WTC11 (cell line): ENCODE measurements at regions not wholly inside any gene's neighbourhood (a gene's known extent, or its start where the extent isn't known, plus 50 kb on each side); places are given as distances from the start of the nearest gene placed in this dataset.

Experiments used
- ATAC-seq: fragments of 200-7000 bp; cut with Tn5 transposase; 2 replicates; pipeline ENCODE4 v1.10.0; 2021; ENCODE audit warnings: mild to moderate bottlenecking, moderate library complexity
- CTCF ChIA-PET: fragments of 300-600 bp; sonication (Branson Sonifier 250); formaldehyde crosslinking; loops from one replicate; lab custom pipeline; 2021; ENCODE audit warnings: antibody characterized with exemption; lab: Charles Lee
- POLR2A ChIA-PET: fragments of 350-600 bp; sonication (Branson Sonifier 250); formaldehyde crosslinking; loops from one replicate; lab custom pipeline; 2021; ENCODE audit warnings: antibody characterized with exemption; lab: Charles Lee
- DNase-seq: peaks from one replicate; pipeline ENCODE4 v3.0.0; 2021; ENCODE audit warnings: low spot score
- H3K27ac Mint-ChIP-seq: 2 replicates; pipeline ENCODE4 v1.8.0; 2021; ENCODE audit warnings: mixed read lengths
- H3K27me3 Mint-ChIP-seq: 2 replicates; pipeline ENCODE4 v1.8.0; 2021; ENCODE audit warnings: low read depth, mild to moderate bottlenecking, moderate library complexity, mixed read lengths
- H3K36me3 Mint-ChIP-seq: 2 replicates; pipeline ENCODE4 v1.8.0; 2021; ENCODE audit warnings: mixed read lengths
- H3K4me1 Mint-ChIP-seq: 2 replicates; pipeline ENCODE4 v1.8.0; 2022; ENCODE audit warnings: mixed read lengths
- H3K4me3 Mint-ChIP-seq: 2 replicates; pipeline ENCODE4 v1.8.0; 2021; ENCODE audit warnings: mild to moderate bottlenecking, moderate library complexity, mixed read lengths
- H3K9me3 Mint-ChIP-seq: 2 replicates; pipeline ENCODE4 v1.8.0; 2021; ENCODE audit warnings: mixed read lengths
- CREB1 ChIP-seq: sonication (generic); formaldehyde crosslinking; IDR thresholded peaks from 2 replicates; pipeline ENCODE4 v1.8.0; 2023; ENCODE audit warnings: mild to moderate bottlenecking, missing genetic modification reagents
- CREM ChIP-seq: sonication (generic); formaldehyde crosslinking; IDR thresholded peaks from 2 replicates; pipeline ENCODE4 v1.8.1; 2022; ENCODE audit warnings: mild to moderate bottlenecking, missing genetic modification reagents, moderate library complexity
- EMX1 ChIP-seq: fragments of 250-450 bp; sonication (Bioruptor Pico); IDR thresholded peaks from 2 replicates; pipeline ENCODE4 v1.8.0; 2021; ENCODE audit warnings: mild to moderate bottlenecking
- SOX15 ChIP-seq: fragments of 250-450 bp; sonication (Bioruptor Pico); IDR thresholded peaks from 2 replicates; pipeline ENCODE4 v1.9.0; 2021; ENCODE audit warnings: mild to moderate bottlenecking
- SP1 ChIP-seq: sonication (generic); formaldehyde crosslinking; conservative IDR thresholded peaks from 2 replicates; pipeline ENCODE4 v1.8.1; 2022; ENCODE audit warnings: missing genetic modification reagents
- ZNF423 ChIP-seq: fragments of 250-450 bp; sonication (Bioruptor Pico); IDR thresholded peaks from 2 replicates; pipeline ENCODE4 v2.1.2; 2022; ENCODE audit warnings: mild to moderate bottlenecking, moderate library complexity
- ZNF671 ChIP-seq: fragments of 250-450 bp; sonication (Bioruptor Pico); IDR thresholded peaks from 2 replicates; pipeline ENCODE4 v1.8.0; 2021; ENCODE audit warnings: mild to moderate bottlenecking
- TF ChIP-seq, protein P1 (sequence below): fragments of 250-450 bp; sonication (Bioruptor Pico); IDR thresholded peaks from 2 replicates; pipeline ENCODE4 v1.9.0; 2021; ENCODE audit warnings: mild to moderate bottlenecking, borderline replicate concordance
- TF ChIP-seq, protein P2 (sequence below): sonication (generic); formaldehyde crosslinking; IDR thresholded peaks from 2 replicates; pipeline ENCODE4 v1.8.0; 2022; ENCODE audit warnings: mild to moderate bottlenecking, missing genetic modification reagents
- TF ChIP-seq, protein P3 (sequence below): sonication (generic); formaldehyde crosslinking; IDR thresholded peaks from 2 replicates; pipeline ENCODE4 v1.8.1; 2022; ENCODE audit warnings: low read depth, missing genetic modification reagents, borderline replicate concordance
- TF ChIP-seq, protein P4 (sequence below): fragments of 250-450 bp; sonication (Bioruptor Pico); IDR thresholded peaks from 2 replicates; pipeline ENCODE4 v1.9.0; 2021; ENCODE audit warnings: mild to moderate bottlenecking
- TF ChIP-seq, protein P5 (sequence below): fragments of 200-600 bp; IDR thresholded peaks from 2 replicates; pipeline ENCODE4 v1.8.0; 2022; ENCODE audit warnings: antibody characterized with exemption
- TF ChIP-seq, protein P6 (sequence below): fragments of 250-450 bp; sonication (Bioruptor Pico); conservative IDR thresholded peaks from 2 replicates; pipeline ENCODE4 v1.9.0; 2021; ENCODE audit warnings: mild to moderate bottlenecking
- TF ChIP-seq, protein P7 (sequence below): sonication (generic); formaldehyde crosslinking; IDR thresholded peaks from 2 replicates; pipeline ENCODE4 v1.8.0; 2023; ENCODE audit warnings: mild to moderate bottlenecking, missing genetic modification reagents
- TF ChIP-seq, protein P8 (sequence below): sonication (generic); formaldehyde crosslinking; IDR thresholded peaks from 2 replicates; pipeline ENCODE4 v1.8.1; 2022; ENCODE audit warnings: mild to moderate bottlenecking, moderate library complexity, missing genetic modification reagents
- TF ChIP-seq, protein P9 (sequence below): sonication (generic); formaldehyde crosslinking; IDR thresholded peaks from 2 replicates; pipeline ENCODE4 v1.8.1; 2022; ENCODE audit warnings: low read depth, mild to moderate bottlenecking, moderate library complexity, missing genetic modification reagents, borderline replicate concordance

DNA sequence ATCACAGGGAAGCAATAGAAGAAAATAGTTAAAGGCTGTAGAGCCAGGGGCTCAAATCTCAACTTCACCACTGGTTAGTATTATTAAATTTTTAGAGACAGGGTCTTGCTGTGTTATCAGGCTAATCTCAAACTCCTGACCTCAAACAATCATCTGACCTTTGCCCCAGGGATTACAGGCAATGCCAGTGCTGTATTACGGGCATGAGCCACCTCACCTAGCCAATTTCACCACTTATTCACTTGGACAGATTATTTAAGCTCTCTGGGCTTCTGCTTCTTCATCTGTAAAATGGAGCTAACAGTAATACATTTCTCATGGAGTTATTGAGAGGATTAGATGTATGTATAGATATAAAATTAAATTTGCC is 155.9 kb upstream of the KLF4 start (continued):
- TF ChIP-seq, protein P1, sequence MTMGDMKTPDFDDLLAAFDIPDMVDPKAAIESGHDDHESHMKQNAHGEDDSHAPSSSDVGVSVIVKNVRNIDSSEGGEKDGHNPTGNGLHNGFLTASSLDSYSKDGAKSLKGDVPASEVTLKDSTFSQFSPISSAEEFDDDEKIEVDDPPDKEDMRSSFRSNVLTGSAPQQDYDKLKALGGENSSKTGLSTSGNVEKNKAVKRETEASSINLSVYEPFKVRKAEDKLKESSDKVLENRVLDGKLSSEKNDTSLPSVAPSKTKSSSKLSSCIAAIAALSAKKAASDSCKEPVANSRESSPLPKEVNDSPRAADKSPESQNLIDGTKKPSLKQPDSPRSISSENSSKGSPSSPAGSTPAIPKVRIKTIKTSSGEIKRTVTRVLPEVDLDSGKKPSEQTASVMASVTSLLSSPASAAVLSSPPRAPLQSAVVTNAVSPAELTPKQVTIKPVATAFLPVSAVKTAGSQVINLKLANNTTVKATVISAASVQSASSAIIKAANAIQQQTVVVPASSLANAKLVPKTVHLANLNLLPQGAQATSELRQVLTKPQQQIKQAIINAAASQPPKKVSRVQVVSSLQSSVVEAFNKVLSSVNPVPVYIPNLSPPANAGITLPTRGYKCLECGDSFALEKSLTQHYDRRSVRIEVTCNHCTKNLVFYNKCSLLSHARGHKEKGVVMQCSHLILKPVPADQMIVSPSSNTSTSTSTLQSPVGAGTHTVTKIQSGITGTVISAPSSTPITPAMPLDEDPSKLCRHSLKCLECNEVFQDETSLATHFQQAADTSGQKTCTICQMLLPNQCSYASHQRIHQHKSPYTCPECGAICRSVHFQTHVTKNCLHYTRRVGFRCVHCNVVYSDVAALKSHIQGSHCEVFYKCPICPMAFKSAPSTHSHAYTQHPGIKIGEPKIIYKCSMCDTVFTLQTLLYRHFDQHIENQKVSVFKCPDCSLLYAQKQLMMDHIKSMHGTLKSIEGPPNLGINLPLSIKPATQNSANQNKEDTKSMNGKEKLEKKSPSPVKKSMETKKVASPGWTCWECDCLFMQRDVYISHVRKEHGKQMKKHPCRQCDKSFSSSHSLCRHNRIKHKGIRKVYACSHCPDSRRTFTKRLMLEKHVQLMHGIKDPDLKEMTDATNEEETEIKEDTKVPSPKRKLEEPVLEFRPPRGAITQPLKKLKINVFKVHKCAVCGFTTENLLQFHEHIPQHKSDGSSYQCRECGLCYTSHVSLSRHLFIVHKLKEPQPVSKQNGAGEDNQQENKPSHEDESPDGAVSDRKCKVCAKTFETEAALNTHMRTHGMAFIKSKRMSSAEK (CRISPR knock-in tag): no peak
- TF ChIP-seq, protein P2, sequence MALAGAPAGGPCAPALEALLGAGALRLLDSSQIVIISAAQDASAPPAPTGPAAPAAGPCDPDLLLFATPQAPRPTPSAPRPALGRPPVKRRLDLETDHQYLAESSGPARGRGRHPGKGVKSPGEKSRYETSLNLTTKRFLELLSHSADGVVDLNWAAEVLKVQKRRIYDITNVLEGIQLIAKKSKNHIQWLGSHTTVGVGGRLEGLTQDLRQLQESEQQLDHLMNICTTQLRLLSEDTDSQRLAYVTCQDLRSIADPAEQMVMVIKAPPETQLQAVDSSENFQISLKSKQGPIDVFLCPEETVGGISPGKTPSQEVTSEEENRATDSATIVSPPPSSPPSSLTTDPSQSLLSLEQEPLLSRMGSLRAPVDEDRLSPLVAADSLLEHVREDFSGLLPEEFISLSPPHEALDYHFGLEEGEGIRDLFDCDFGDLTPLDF (CRISPR knock-in tag): no peak

DNA sequence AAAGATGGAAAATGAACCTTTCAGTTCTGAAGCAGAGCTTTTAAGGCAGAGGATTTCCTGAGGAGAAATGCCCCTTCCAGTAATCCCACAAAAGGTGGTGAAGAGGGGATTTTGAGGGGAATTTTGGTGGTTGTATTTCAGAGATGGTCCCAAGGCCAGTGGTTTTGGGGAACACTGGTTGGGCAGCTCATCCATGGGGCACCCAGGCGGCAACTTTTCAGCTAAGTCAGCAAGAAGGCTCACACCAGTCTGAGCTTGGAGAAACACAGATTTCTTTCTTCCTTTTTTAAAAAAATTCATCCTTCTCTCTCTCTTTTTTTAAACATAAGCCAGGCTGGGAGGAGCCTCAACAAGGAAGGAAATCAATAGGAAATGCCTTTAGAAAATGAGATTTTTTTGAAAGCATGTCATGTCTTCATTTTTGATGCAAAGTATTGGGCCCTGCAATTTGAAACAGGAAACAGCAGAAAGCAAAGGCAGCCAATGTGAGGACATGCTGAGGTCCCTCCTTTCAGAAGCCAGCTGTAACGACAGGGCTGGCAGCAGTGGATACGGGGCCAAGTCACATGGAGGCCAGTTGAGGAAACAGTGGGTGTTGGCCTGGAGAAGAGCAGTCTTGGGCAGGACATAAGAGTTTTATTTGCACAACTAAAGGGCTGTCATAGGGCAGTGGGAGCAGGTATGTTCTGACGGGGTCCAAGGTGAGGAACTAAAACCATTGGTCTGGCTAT is 155.3 kb upstream of the KLF4 start:
- H3K36me3 Mint-ChIP-seq: no peaks in the 10 kb centered on the region
- peaks cover 7% of the 10 kb centered on the region for H3K27me3 Mint-ChIP-seq
- H3K9me3 Mint-ChIP-seq: no peaks in the 10 kb centered on the region; the same call in 1 of the 2 replicates
- no peak for ATAC-seq
- H3K27ac Mint-ChIP-seq: no peak overlapping the region
- H3K4me3 Mint-ChIP-seq: no peak overlapping the region
- peaks cover 5% of the 10 kb centered on the region for H3K4me1 Mint-ChIP-seq
- no peak for DNase-seq
- ChIA-PET CTCF (no interaction called here), POLR2A (no interaction called here)
- no peak for TF ChIP-seq CREM (CRISPR knock-in tag)
- TF ChIP-seq, protein P3, sequence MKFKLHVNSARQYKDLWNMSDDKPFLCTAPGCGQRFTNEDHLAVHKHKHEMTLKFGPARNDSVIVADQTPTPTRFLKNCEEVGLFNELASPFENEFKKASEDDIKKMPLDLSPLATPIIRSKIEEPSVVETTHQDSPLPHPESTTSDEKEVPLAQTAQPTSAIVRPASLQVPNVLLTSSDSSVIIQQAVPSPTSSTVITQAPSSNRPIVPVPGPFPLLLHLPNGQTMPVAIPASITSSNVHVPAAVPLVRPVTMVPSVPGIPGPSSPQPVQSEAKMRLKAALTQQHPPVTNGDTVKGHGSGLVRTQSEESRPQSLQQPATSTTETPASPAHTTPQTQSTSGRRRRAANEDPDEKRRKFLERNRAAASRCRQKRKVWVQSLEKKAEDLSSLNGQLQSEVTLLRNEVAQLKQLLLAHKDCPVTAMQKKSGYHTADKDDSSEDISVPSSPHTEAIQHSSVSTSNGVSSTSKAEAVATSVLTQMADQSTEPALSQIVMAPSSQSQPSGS (CRISPR knock-in tag): no peak
- TF ChIP-seq, protein P4, sequence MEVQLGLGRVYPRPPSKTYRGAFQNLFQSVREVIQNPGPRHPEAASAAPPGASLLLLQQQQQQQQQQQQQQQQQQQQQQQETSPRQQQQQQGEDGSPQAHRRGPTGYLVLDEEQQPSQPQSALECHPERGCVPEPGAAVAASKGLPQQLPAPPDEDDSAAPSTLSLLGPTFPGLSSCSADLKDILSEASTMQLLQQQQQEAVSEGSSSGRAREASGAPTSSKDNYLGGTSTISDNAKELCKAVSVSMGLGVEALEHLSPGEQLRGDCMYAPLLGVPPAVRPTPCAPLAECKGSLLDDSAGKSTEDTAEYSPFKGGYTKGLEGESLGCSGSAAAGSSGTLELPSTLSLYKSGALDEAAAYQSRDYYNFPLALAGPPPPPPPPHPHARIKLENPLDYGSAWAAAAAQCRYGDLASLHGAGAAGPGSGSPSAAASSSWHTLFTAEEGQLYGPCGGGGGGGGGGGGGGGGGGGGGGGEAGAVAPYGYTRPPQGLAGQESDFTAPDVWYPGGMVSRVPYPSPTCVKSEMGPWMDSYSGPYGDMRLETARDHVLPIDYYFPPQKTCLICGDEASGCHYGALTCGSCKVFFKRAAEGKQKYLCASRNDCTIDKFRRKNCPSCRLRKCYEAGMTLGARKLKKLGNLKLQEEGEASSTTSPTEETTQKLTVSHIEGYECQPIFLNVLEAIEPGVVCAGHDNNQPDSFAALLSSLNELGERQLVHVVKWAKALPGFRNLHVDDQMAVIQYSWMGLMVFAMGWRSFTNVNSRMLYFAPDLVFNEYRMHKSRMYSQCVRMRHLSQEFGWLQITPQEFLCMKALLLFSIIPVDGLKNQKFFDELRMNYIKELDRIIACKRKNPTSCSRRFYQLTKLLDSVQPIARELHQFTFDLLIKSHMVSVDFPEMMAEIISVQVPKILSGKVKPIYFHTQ: no peak
- TF ChIP-seq ZNF671 (CRISPR knock-in tag): no peak
- TF ChIP-seq, protein P5, sequence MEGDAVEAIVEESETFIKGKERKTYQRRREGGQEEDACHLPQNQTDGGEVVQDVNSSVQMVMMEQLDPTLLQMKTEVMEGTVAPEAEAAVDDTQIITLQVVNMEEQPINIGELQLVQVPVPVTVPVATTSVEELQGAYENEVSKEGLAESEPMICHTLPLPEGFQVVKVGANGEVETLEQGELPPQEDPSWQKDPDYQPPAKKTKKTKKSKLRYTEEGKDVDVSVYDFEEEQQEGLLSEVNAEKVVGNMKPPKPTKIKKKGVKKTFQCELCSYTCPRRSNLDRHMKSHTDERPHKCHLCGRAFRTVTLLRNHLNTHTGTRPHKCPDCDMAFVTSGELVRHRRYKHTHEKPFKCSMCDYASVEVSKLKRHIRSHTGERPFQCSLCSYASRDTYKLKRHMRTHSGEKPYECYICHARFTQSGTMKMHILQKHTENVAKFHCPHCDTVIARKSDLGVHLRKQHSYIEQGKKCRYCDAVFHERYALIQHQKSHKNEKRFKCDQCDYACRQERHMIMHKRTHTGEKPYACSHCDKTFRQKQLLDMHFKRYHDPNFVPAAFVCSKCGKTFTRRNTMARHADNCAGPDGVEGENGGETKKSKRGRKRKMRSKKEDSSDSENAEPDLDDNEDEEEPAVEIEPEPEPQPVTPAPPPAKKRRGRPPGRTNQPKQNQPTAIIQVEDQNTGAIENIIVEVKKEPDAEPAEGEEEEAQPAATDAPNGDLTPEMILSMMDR: no peak
- TF ChIP-seq, protein P6, sequence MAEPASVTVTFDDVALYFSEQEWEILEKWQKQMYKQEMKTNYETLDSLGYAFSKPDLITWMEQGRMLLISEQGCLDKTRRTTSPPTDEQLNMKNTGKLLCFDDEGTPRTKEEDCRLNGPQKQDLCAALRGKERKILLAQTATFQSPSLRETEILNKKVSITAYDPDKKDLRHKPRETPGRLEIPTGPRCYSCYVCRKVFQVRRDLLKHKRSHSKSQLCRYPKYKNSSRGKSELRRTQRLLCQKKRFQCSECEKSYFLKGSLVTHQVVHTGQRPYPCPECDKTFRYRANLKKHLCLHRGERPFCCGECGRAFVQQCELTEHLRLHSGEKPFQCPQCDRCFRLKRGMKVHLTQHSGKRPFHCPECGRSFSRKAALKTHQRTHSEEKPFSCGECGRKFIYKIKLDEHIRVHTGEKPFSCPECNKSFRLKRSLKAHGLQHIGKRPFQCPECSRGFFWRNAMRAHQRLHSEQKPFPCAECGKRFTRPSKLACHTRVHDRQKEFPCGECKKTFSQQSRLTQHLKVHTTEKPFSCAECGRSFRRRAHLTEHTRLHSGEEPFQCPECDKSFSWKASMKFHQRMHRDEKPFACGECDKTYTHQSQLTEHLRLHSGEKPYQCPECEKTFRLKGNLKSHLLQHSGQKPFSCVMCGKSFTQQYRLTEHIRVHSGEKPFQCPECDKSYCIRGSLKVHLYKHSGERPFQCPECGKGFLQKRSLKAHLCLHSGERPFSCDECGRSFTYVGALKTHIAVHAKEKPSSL (CRISPR knock-in tag): no peak
- no peak for TF ChIP-seq ZNF423 (CRISPR knock-in tag)
- TF ChIP-seq, protein P7, sequence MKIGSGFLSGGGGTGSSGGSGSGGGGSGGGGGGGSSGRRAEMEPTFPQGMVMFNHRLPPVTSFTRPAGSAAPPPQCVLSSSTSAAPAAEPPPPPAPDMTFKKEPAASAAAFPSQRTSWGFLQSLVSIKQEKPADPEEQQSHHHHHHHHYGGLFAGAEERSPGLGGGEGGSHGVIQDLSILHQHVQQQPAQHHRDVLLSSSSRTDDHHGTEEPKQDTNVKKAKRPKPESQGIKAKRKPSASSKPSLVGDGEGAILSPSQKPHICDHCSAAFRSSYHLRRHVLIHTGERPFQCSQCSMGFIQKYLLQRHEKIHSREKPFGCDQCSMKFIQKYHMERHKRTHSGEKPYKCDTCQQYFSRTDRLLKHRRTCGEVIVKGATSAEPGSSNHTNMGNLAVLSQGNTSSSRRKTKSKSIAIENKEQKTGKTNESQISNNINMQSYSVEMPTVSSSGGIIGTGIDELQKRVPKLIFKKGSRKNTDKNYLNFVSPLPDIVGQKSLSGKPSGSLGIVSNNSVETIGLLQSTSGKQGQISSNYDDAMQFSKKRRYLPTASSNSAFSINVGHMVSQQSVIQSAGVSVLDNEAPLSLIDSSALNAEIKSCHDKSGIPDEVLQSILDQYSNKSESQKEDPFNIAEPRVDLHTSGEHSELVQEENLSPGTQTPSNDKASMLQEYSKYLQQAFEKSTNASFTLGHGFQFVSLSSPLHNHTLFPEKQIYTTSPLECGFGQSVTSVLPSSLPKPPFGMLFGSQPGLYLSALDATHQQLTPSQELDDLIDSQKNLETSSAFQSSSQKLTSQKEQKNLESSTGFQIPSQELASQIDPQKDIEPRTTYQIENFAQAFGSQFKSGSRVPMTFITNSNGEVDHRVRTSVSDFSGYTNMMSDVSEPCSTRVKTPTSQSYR: no peak
- no peak for TF ChIP-seq EMX1 (CRISPR knock-in tag)
- TF ChIP-seq SP1 (CRISPR knock-in tag): no peak
- no peak for TF ChIP-seq SOX15
- TF ChIP-seq, protein P8, sequence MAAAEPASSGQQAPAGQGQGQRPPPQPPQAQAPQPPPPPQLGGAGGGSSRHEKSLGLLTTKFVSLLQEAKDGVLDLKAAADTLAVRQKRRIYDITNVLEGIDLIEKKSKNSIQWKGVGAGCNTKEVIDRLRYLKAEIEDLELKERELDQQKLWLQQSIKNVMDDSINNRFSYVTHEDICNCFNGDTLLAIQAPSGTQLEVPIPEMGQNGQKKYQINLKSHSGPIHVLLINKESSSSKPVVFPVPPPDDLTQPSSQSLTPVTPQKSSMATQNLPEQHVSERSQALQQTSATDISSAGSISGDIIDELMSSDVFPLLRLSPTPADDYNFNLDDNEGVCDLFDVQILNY (CRISPR knock-in tag): no peak
- no peak for TF ChIP-seq CREB1 (CRISPR knock-in tag)
- TF ChIP-seq, protein P9, sequence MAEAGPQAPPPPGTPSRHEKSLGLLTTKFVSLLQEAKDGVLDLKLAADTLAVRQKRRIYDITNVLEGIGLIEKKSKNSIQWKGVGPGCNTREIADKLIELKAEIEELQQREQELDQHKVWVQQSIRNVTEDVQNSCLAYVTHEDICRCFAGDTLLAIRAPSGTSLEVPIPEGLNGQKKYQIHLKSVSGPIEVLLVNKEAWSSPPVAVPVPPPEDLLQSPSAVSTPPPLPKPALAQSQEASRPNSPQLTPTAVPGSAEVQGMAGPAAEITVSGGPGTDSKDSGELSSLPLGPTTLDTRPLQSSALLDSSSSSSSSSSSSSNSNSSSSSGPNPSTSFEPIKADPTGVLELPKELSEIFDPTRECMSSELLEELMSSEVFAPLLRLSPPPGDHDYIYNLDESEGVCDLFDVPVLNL (CRISPR knock-in tag): no peak
